OCI-M1 (cell line): ENCODE measurements at regions not wholly inside any gene's neighbourhood (a gene's known extent, or its start where the extent isn't known, plus 50 kb on each side); places are given as distances from the start of the nearest gene placed in this dataset.
A peak's percentile ranks its signal among the peaks of the same experiment; 100 is the strongest.
"Not testable (repeated sequence)": the region's sequence is repeated elsewhere in the genome, so short reads cannot be mapped to it uniquely, and the experiment has no call there.

Experiments
- DNase-seq: peaks from one replicate; lab custom pipeline; 2025; lab: John Stamatoyannopoulos, UW

DNA sequence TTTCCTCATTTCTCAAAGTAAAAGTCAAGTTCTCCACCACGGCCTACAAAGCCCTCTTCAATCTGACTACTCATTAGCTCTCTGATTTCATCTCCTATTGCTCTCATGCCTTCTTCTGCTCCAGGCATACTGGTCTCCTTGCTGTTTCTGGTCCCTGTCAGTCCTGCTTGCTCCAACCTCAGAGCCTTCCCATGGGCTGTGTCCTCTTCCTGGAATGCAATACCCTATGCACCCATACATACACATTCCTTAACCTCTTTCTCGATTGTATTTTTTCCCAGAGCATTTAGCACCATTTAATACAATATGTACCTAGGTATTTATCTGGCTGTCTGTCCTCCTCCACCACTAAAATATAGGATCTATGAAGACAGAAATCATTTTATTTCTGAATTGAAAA lies 385.2 kb downstream of the GASK1B start:
- DNase-seq = no peak

DNA sequence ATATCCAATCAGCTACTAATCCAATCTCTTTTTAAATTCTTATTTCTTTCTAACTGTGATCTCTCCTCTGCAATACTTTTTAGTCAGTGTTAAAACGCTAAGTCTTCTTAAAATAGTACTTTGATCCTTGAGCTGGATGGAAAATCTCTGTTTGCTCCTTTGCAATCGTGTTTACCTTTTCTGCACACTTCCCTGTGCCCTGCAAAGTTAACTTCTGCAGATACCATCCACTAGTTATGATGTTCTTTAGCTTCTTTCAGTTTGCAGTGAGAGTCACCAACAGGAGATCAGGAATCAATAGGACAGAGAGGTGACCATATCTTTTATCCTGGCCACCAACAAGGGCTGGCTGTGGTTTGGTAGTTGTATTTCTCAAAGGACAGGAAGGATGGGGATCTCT lies 391.5 kb downstream of the GASK1B start:
- DNase-seq = no peak

GRCh38 chr4:157779081-157779480 lies 393.7 kb downstream of the GASK1B start:
- no peak for DNase-seq

DNA sequence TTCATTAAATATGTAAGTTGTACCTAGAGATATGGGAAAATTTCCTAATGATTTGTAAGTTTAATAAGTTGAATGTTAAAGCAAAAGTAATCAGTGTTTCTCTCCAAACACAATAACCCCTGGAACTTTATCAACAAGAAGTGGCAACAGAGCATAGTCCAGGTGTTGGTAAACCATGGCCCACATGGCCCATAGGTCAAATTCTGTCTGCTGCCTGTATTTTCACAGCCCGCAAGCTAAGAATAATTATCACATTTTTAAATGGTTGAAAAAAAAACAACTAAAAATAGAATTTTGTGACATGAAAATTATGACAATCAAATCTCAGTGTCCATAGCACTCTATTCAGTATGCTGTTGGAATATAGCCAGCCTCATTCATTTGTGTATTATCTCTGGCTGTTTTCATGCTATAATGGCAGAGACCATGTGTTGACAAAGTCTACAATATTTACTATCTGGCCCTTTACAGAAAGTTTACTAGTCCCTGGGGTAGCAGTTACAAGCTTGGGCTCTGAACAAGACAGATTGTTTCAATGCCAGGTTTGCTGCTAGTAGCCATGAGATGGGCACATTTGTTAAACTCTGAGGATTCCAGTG lies 395.8 kb downstream of the GASK1B start:
- DNase-seq = no peak

DNA sequence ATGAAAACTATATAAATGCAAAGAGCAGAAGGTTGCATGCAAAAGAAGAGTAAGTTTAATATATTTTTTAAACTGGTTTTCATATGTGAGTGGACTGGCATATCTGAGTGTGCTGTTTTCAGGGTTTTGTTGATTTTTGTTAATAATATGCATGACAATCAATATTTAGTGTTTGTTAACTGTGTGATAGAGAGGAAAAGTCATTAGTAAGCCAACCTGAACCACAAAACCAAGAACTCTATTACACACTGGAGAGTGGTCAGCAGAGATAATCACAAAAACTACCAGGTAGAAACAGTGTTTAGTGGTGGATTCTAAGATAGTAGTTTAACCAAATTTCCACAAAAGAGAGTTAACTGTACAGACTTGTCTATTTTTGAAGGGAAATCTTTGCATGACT lies 396.9 kb downstream of the GASK1B start:
- DNase-seq = peak; percentile 22

- DNase-seq = no peak
These were observed 399.9 kb downstream of the GASK1B start for GRCh38 chr4:157772907-157773306.

GRCh38 chr4:157768419-157768818 lies 404.4 kb downstream of the GASK1B start:
- no peak for DNase-seq

GRCh38 chr4:157763490-157763889 lies 409.3 kb downstream of the GASK1B start:
- peak; percentile 28 for DNase-seq

DNA sequence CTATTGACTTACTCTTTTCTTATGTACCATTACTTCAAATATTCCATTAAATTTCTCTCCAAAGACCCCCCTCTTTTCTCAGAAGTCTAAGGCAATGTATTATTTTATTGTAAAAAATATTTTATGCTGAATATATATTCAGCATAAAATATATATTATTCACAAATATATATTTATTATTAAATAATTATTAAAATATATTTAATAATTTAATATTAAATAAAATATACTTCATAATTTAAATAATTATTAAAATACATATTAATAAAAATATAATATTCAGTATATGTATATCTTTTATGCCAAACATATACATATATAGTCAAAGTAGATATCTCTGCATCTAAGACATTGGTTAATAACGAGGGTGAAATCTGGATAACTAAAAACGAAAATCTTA lies 418.4 kb downstream of the GASK1B start:
- DNase-seq = no peak

GRCh38 chr4:157751631-157752030 lies 421.2 kb downstream of the GASK1B start:
- DNase-seq = no peak

- no peak for DNase-seq
These were observed 431.2 kb downstream of the GASK1B start for GRCh38 chr4:157741642-157742041.

DNA sequence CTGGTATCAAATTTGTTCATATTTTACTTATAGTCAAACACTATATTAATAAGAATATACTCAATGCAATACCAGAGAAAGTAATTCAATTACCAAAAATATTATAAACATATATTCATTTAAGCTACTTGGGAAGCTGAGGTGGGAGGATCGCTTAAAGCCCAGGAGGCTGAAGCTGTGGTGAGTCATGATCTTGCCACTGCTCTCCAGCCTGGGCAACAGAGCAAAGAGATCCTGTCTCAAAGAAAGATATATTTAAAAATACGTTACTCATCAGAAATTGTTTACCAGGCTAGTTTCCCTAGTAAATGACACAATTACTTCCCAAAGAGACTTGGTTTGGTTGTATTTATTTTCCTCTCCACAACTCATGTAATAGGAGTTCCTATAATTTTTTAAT lies 433.6 kb downstream of the GASK1B start:
- DNase-seq = peak; percentile 59

DNA sequence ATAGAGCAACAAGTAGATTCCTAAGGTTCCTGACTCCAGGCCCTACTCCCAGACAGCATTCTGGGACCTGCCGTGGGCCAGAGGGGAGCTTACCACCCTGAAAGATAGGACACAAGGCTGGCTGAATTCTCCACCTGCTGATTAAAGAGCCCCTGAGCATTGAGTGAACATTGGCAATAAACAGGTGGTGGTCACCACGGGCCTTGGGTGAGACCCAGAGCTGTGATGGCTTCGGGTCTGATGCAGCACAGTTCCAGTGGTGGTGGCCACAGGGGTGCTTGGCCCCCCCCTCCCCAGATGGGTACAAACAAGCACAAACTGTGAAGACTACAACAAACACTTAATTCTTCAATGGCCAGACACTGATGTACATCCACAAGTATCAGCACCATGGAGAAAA lies 444.6 kb downstream of the GASK1B start:
- DNase-seq = no peak

DNA sequence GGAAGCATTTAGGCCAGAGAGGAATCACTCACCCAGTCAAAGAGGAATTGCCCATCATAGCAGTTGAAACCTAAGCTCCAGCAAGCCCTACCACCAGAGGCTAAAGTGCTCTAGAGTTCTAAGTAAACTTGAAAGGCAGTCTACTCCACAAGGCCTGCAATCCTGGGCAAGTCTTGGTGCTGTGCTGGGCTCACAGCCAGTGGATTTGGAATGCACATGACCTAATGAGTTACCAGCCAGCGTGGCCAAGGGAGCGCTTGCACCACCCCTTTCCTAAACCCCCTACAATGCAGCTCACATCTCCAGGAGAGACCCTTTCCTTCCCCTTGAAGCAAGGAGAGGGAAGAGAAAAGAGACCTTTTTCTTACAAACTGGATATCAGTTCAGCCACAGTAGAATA lies 445.7 kb downstream of the GASK1B start:
- no peak for DNase-seq

DNA sequence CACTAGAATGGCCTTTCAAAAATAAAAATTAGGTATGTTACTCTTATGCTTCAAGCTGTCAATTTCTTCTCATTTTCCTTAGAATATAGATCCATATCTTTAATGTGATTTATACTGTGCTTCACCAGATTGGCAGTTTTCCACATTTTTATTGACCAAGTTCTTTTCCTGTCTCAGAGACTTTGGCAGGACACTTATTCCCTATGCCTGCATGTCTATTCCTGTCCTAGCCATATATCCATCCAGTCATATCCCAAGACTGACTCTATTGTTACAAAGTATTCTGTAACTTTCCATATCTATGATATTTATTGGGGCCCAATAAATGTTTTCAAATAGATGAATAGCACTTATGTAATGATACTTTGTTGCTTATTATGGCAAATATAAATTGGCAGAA lies 450.7 kb downstream of the GASK1B start:
- no peak for DNase-seq

GRCh38 chr4:157713342-157713741 lies 459.5 kb downstream of the GASK1B start:
- DNase-seq = no peak

DNA sequence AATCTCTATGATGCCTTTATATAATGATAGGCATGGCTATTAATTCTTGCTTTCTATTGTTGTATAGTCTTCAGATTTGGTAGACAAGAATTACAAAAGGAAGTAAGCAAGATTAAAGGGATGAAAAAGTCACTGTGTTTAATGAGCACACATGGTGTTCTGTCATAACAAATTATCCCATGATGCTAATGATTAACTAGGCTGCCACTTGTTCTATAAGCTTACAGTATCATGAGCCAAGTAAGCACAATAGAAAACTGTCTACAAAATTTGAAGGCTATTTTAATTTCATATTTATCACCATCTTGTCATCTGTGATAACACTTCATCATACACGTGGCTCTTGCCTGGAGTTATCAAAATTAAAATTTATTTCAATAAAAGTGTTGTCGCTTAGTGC lies 466.7 kb downstream of the GASK1B start:
- DNase-seq = no peak

- peak; percentile 39 for DNase-seq
These were observed 470.0 kb downstream of the GASK1B start for GRCh38 chr4:157702831-157703230.

GRCh38 chr4:157701695-157701994 lies 471.2 kb downstream of the GASK1B start:
- DNase-seq = no peak

DNA sequence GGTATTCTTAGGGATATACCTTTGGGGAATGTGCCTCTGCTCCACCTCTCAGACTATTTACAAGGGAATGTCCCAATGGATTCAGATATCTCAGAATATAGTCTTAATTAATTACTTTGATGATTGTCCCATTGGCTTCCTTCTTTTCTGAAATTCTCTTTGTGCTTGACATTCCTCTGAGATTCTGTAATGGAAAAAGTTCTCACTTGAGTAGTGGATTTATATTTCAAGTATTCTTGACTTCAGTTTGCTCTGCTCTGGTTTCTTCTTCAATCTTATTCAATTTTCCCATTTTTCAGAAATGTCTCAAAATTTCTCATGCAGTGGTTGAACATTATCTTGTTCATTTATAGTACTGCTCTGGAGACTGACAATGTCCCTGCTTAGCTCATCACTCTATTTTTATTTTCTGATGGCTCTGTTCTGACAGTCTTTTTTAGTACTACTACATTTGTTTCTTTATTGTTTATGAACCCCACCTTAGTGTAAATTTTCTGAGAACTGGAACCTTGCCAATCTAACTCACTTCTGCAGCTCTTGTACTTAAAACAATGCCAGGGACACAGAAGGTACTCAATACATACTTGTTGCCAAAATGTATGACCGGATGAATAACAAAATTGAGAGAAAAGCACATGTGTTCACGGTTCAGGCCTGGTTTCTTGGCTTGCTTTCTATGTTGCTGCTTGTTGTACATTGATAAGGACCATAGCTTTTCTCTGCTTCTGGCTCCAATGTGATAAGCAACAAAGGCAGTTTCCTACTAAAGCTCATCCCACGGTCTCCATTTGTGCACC lies 471.7 kb downstream of the GASK1B start:
- peak; percentile 95 for DNase-seq

GRCh38 chr4:157689476-157689875 lies 468.9 kb downstream of the GRIA2 start:
- no peak for DNase-seq

DNA sequence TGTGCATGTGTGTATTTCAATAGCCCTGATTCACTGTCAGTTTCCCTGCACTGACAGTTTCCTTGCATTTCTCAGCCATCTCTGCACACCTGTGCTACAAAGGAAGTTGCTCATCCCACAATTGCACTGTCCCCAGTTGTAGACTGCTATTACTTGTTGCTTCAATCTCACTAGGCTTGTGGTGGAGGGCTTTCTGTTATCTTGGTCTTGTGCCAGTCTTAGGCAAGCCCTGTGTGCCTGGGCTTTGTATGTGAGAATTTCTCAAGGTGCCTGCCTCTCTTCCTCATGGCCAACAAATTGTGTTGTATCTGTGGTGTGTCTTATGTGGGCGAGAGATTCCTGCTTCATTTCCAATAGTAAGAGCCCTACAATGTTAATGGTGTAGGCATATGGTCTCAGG lies 467.4 kb downstream of the GRIA2 start:
- no peak for DNase-seq

DNA sequence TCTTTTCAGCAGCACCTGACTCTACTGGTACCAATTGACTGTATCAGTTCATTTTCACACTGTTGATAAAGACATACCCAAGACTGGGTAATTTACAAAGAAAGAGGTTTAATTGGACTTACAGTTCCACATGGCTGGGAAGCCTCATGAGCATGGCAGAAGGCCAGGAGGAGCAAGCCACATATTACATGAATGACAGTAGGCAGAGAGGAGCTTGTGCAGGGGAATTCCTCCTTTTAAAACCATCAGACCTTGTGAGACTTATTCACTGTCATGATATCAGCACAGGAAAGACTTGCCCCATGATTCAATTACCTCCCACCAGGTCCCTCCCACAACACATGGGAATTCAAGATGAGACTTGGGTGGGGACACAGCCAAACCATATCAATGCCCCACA lies 458.8 kb downstream of the GRIA2 start:
- not testable (repeated sequence) for DNase-seq

DNA sequence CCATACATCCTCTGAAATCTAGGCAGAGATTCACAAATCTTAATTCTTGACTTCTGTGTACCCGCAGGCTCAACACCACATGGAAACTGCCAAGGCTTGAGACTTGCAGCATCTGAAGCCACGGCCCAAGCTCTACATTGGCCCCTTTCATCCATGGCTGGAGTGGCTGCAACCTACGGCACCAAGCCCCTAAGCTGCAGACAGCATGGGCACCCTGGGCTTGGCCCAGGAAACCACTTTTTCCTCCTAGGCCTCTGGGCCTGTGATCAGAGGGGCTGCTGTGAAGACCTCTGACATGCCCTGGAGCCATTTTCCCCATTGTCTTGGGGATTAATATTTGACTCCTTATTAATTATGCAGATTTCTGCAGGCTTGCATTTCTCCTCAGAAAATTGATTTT lies 457.9 kb downstream of the GRIA2 start:
- DNase-seq = no peak
